SU-DHL-6 (cell line): ENCODE measurements at regions not wholly inside any gene's neighbourhood (a gene's known extent, or its start where the extent isn't known, plus 50 kb on each side); places are given as distances from the start of the nearest gene placed in this dataset.

Experiments
- H2AFZ ChIP-seq: fragments of 200-600 bp; sonication (generic); 2 replicates; pipeline ENCODE4 v1.6.1; 2014; ENCODE audit warnings: low read depth, mild to moderate bottlenecking, moderate library complexity, mixed read lengths, antibody characterized with exemption, low read length; ENCODE audit not compliant: severe bottlenecking
- H3F3A ChIP-seq: fragments of 200-600 bp; shearing (Covaris generic); 2 replicates; pipeline ENCODE4 v1.6.0; 2016; ENCODE audit warnings: antibody characterized with exemption, mild to moderate bottlenecking; ENCODE audit not compliant: insufficient read depth
- H3K27ac ChIP-seq: fragments of 200-600 bp; sonication (generic); 2 replicates; pipeline ENCODE4 v1.5.1; 2016; ENCODE audit warnings: low read depth, mild to moderate bottlenecking, low read length, moderate library complexity, mixed read lengths
- H3K27me3 ChIP-seq: fragments of 200-600 bp; sonication (generic), shearing (Covaris generic); 2 replicates; pipeline ENCODE4 v1.6.0; 2014; ENCODE audit warnings: mild to moderate bottlenecking, low read length
- H3K36me3 ChIP-seq: fragments of 200-600 bp; sonication (generic); 2 replicates; pipeline ENCODE4 v1.6.1; 2014; ENCODE audit warnings: mild to moderate bottlenecking, low read length, mixed read lengths
- H3K4me2 ChIP-seq: fragments of 300-600, 200-600 bp; shearing (Covaris generic), sonication (generic); 2 replicates; pipeline ENCODE4 v1.6.0; 2014; ENCODE audit warnings: low read length, low read depth, mild to moderate bottlenecking; ENCODE audit not compliant: poor library complexity, severe bottlenecking
- H3K4me3 ChIP-seq: fragments of 200-600 bp; sonication (generic); 2 replicates; pipeline ENCODE4 v1.5.1; 2014; ENCODE audit warnings: antibody characterized with exemption, low read length, mild to moderate bottlenecking, mixed read lengths; ENCODE audit not compliant: insufficient read depth, poor library complexity, severe bottlenecking
- H3K79me2 ChIP-seq: fragments of 200-600 bp; sonication (generic); 2 replicates; pipeline ENCODE4 v1.6.1; 2014; ENCODE audit warnings: mild to moderate bottlenecking, low read length, moderate library complexity; ENCODE audit not compliant: insufficient read depth
- H3K9ac ChIP-seq: fragments of 200-600 bp; sonication (generic); 2 replicates; pipeline ENCODE4 v1.7.0; 2014; ENCODE audit warnings: mild to moderate bottlenecking, low read length
- H3K9me2 ChIP-seq: fragments of 200-600 bp; sonication (generic); replicated peaks from 2 replicates; pipeline ENCODE4 v1.6.1; 2014; ENCODE audit warnings: low read length; ENCODE audit not compliant: insufficient read depth
- H3K9me3 ChIP-seq: fragments of 200-600 bp; sonication (generic); 2 replicates; pipeline ENCODE4 v1.6.1; 2014; ENCODE audit warnings: low read length, mixed read lengths; ENCODE audit not compliant: insufficient read depth
- H4K20me1 ChIP-seq: fragments of 200-600 bp; sonication (generic); 2 replicates; pipeline ENCODE4 v1.6.1; 2014; ENCODE audit warnings: low read depth, mild to moderate bottlenecking, antibody characterized with exemption, low read length, moderate library complexity, mixed read lengths
- CTCF ChIP-seq: fragments of 200-600 bp; sonication (generic); IDR thresholded peaks from one replicate; pipeline ENCODE4 v1.5.1; 2017; ENCODE audit warnings: antibody characterized with exemption, mild to moderate bottlenecking, low read length, moderate library complexity; ENCODE audit not compliant: insufficient read depth, poor library complexity, severe bottlenecking
- EZH2phosphoT487 ChIP-seq: fragments of 200-600 bp; sonication (generic), shearing (Covaris generic); conservative IDR thresholded peaks from 2 replicates; pipeline ENCODE4 v1.6.1; 2018; ENCODE audit warnings: mild to moderate bottlenecking, antibody characterized with exemption, low read length, moderate library complexity, mixed read lengths

- Histone ChIP-seq H3K27ac (no peak overlapping the region), H3K9me2 (no peaks in the 10 kb centered on the region), H3F3A (no peaks in the 10 kb centered on the region), H3K4me3 (no peak overlapping the region), H3K79me2 (no peaks in the 10 kb centered on the region), H3K9me3 (no peaks in the 10 kb centered on the region), H4K20me1 (no peaks in the 10 kb centered on the region), H3K4me2 (no peak overlapping the region), H3K36me3 (no peaks in the 10 kb centered on the region), H3K27me3 (no peaks in the 10 kb centered on the region), H3K9ac (no peak overlapping the region), H2AFZ (no peak overlapping the region)
- TF ChIP-seq EZH2phosphoT487 (no peak), CTCF (no peak)
These were observed 201.0 kb upstream of the NABP1 start for GRCh38 chr2:191476901-191477300.

GRCh38 chr2:191478799-191479679 lies 198.9 kb upstream of the NABP1 start:
- Histone ChIP-seq H3K9me2 (no peaks in the 10 kb centered on the region), H2AFZ (no peak overlapping the region), H3K9me3 (no peaks in the 10 kb centered on the region), H3K4me2 (no peak overlapping the region), H4K20me1 (no peaks in the 10 kb centered on the region), H3K4me3 (no peak overlapping the region), H3F3A (no peaks in the 10 kb centered on the region), H3K27ac (no peak overlapping the region), H3K79me2 (no peaks in the 10 kb centered on the region), H3K36me3 (no peaks in the 10 kb centered on the region), H3K9ac (no peak overlapping the region), H3K27me3 (no peaks in the 10 kb centered on the region)
- TF ChIP-seq CTCF, result no peak
- TF ChIP-seq EZH2phosphoT487, result no peak

- Histone ChIP-seq H3K4me2 (no peak overlapping the region), H2AFZ (no peak overlapping the region), H4K20me1 (no peaks in the 10 kb centered on the region)
These were observed 198.3 kb upstream of the NABP1 start for GRCh38 chr2:191479680-191480023.

More at GRCh38 chr2:191479680-191480023, 198.3 kb upstream of the NABP1 start:
- no peak overlapping the region for H3K4me3 ChIP-seq
- no peaks in the 10 kb centered on the region for H3K9me3 ChIP-seq
- no peaks in the 10 kb centered on the region for H3K27me3 ChIP-seq
- H3F3A ChIP-seq, result no peaks in the 10 kb centered on the region
- no peaks in the 10 kb centered on the region for H3K79me2 ChIP-seq
- no peak overlapping the region for H3K9ac ChIP-seq
- no peaks in the 10 kb centered on the region for H3K9me2 ChIP-seq
- TF ChIP-seq EZH2phosphoT487 (no peak), CTCF (no peak)
- H3K36me3 ChIP-seq, result no peaks in the 10 kb centered on the region
- no peak overlapping the region for H3K27ac ChIP-seq
